HG03520 (cell line): ENCODE measurements at regions not wholly inside any gene's neighbourhood (a gene's known extent, or its start where the extent isn't known, plus 50 kb on each side); places are given as distances from the start of the nearest gene placed in this dataset.

ENCODE experiments used
- ATAC-seq: cut with Tn5 transposase; IDR thresholded peaks from one replicate; pipeline ENCODE4 v1.9.1; 2021; ENCODE audit warnings: mild to moderate bottlenecking, moderate library complexity; ENCODE audit not compliant: unreplicated experiment

- ATAC-seq, result no peak
These were observed 305.0 kb downstream of the HLX start for GRCh38 chr1:221184131-221184794.

- ATAC-seq, result no peak
These were observed 307.9 kb downstream of the HLX start for GRCh38 chr1:221187174-221187573.

- no peak for ATAC-seq
These were observed 309.2 kb downstream of the HLX start for GRCh38 chr1:221188458-221188857.

- no peak for ATAC-seq
These were observed 311.0 kb downstream of the HLX start for GRCh38 chr1:221190249-221190648.

GRCh38 chr1:221192055-221192454 lies 312.8 kb downstream of the HLX start:
- ATAC-seq, result no peak

- peak; percentile 85 for ATAC-seq
These were observed 321.2 kb downstream of the HLX start for GRCh38 chr1:221200464-221200863.

- ATAC-seq, result no peak
These were observed 322.5 kb downstream of the HLX start for GRCh38 chr1:221201773-221202172.

- ATAC-seq, result no peak
These were observed 324.2 kb downstream of the HLX start for GRCh38 chr1:221203224-221204054.

- no peak for ATAC-seq
These were observed 325.0 kb downstream of the HLX start for GRCh38 chr1:221204055-221204833.

GRCh38 chr1:221206076-221206475 lies 326.8 kb downstream of the HLX start:
- ATAC-seq, result no peak

- ATAC-seq, result no peak
These were observed 333.7 kb downstream of the HLX start for GRCh38 chr1:221212926-221213325.

- ATAC-seq, result no peak
These were observed 337.8 kb downstream of the HLX start for GRCh38 chr1:221217029-221217428.

- no peak for ATAC-seq
These were observed 344.0 kb downstream of the HLX start for GRCh38 chr1:221223281-221223680.

GRCh38 chr1:221227460-221227859 lies 348.2 kb downstream of the HLX start:
- ATAC-seq, result no peak

- ATAC-seq, result no peak
These were observed 348.7 kb downstream of the HLX start for GRCh38 chr1:221227872-221228337.

GRCh38 chr1:221228594-221228993 lies 349.4 kb downstream of the HLX start:
- no peak for ATAC-seq

- ATAC-seq, result no peak
These were observed 351.4 kb downstream of the HLX start for GRCh38 chr1:221230605-221231004.

GRCh38 chr1:221234791-221235190 lies 355.5 kb downstream of the HLX start:
- ATAC-seq, result no peak

GRCh38 chr1:221237587-221237986 lies 358.3 kb downstream of the HLX start:
- no peak for ATAC-seq

GRCh38 chr1:221239181-221239580 lies 359.9 kb downstream of the HLX start:
- no peak for ATAC-seq

- no peak for ATAC-seq
These were observed 360.5 kb downstream of the HLX start for GRCh38 chr1:221239792-221240191.
